ENCODE measurements at regions not wholly inside any gene's neighbourhood (a gene's known extent, or its start where the extent isn't known, plus 50 kb on each side); places are given as distances from the start of the nearest gene placed in this dataset.

DNA sequence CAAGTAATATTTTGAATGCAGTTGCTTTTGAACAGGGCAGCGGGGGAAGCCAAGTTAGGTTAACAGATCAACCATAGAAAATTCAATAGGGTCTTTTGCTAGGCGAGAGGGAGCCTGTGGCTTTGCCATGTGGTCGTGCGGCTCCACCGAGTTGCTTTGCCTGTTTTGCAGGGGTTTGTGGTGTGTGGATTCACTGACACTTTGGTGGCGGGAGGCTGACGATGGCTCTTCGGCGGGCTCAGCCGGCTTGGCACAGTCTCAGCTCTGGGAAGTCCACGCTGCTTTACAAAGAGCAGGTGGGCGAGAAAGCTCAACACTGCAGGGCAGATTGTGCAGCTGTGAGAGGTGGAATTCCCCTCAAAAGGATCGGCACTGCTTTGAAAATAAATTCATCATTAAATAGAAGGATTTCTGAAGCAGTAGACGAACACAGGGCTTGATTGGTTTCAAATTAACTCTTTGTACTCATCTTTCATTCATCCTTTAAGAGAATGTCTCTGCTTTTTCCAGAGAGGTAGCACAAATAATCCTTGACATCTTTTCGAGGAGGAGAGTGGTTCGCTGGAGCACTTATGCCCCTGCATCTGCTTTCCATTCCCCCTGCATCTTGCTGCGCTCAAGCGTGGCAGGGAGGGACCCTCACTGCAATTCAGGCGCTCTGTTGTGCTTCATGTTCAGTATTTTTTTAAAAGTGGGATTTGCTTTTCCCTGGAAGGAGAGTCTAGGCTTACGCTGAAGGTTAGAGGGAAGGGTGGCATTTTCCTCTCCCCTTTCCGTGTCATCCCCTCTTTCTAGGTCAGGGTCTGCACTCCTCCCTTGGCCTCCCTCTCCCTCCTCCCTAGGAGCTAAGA lies 201.8 kb upstream of the LEF1 start:
- no peak overlapping the region for H3K4me3 ChIP-seq (ENCODE audit: low read depth, low read length)
- no peak for DNase-seq (ENCODE audit: low read depth, low spot score)
- in situ Hi-C loops (cut with HindIII; ENCODE audit: low sequenced_read_pairs): no loop called here
- no peak for TF ChIP-seq CTCF (IDR thresholded peaks at IDR 0.05; ENCODE audit: low read depth, low read length)

GRCh38 chr4:108369035-108369655 lies 200.4 kb upstream of the LEF1 start:
- DNase-seq (ENCODE audit: low read depth, low spot score): no peak
- TF ChIP-seq CTCF (IDR thresholded peaks at IDR 0.05; ENCODE audit: low read depth, low read length): no peak
- in situ Hi-C loops (cut with HindIII; ENCODE audit: low sequenced_read_pairs): no loop called here
- H3K4me3 ChIP-seq (ENCODE audit: low read depth, low read length): no peak overlapping the region

GRCh38 chr4:108367751-108368150 lies 199.0 kb upstream of the LEF1 start:
- DNase-seq (ENCODE audit: low read depth, low spot score): no peak
- H3K4me3 ChIP-seq (ENCODE audit: low read depth, low read length): no peak overlapping the region
- in situ Hi-C loops (cut with HindIII; ENCODE audit: low sequenced_read_pairs): no loop called here
- no peak for TF ChIP-seq CTCF (IDR thresholded peaks at IDR 0.05; ENCODE audit: low read depth, low read length)

GRCh38 chr4:108366716-108367115 lies 198.0 kb upstream of the LEF1 start:
- no peak for TF ChIP-seq CTCF (IDR thresholded peaks at IDR 0.05; ENCODE audit: low read depth, low read length)
- in situ Hi-C loops (cut with HindIII; ENCODE audit: low sequenced_read_pairs): no loop called here
- DNase-seq (ENCODE audit: low read depth, low spot score): no peak
- H3K4me3 ChIP-seq (ENCODE audit: low read depth, low read length): no peak overlapping the region

- H3K4me3 ChIP-seq (ENCODE audit: low read depth, low read length): no peak overlapping the region
- in situ Hi-C loops (cut with HindIII; ENCODE audit: low sequenced_read_pairs): no loop called here
- DNase-seq (ENCODE audit: low read depth, low spot score): no peak
- no peak for TF ChIP-seq CTCF (IDR thresholded peaks at IDR 0.05; ENCODE audit: low read depth, low read length)
These were observed 196.8 kb upstream of the LEF1 start for GRCh38 chr4:108365551-108365950.

GRCh38 chr4:108361886-108362285 lies 193.2 kb upstream of the LEF1 start:
- in situ Hi-C loops (cut with HindIII; ENCODE audit: low sequenced_read_pairs): no loop called here
- no peak for TF ChIP-seq CTCF (IDR thresholded peaks at IDR 0.05; ENCODE audit: low read depth, low read length)
- DNase-seq (ENCODE audit: low read depth, low spot score): no peak
- H3K4me3 ChIP-seq (ENCODE audit: low read depth, low read length): no peak overlapping the region
